ENCODE measurements at regions not wholly inside any gene's neighbourhood (a gene's known extent, or its start where the extent isn't known, plus 50 kb on each side); places are given as distances from the start of the nearest gene placed in this dataset.

- TF ChIP-seq CTCF (conservative IDR thresholded peaks at IDR 0.05) (no peak), ZFX (IDR thresholded peaks at IDR 0.05) (no peak)
Measured at GRCh38 chr4:11011249-11011648, 326.7 kb upstream of the CLNK start.
